ENCODE measurements at regions not wholly inside any gene's neighbourhood (a gene's known extent, or its start where the extent isn't known, plus 50 kb on each side); places are given as distances from the start of the nearest gene placed in this dataset.

- TF ChIP-seq EZH2phosphoT487 (IDR thresholded peaks at IDR 0.05; ENCODE audit: borderline replicate concordance, low read length), result no peak
- TF ChIP-seq CTCF (IDR thresholded peaks at IDR 0.05; ENCODE audit: low read depth, low read length, poor library complexity, severe bottlenecking), result no peak
Measured at GRCh38 chr17:77540531-77540930, 399.8 kb downstream of the SEC14L1 start.
